CD14-positive monocyte (primary cell): ENCODE measurements at regions not wholly inside any gene's neighbourhood (a gene's known extent, or its start where the extent isn't known, plus 50 kb on each side); places are given as distances from the start of the nearest gene placed in this dataset.

ENCODE experiments used
- DNase-seq, 3 donors: peaks; one replicate each; pipeline ENCODE4 v3.0.0-alpha.2; 2011 to 2022
- H2AFZ ChIP-seq: 2 replicates; pipeline ENCODE4 v1.6.0; 2012; ENCODE audit warnings: mild to moderate bottlenecking, low read depth, low read length, inconsistent platforms; ENCODE audit not compliant: insufficient read depth, poor library complexity, severe bottlenecking
- H3K27ac ChIP-seq, 2 donors: 1 replicate in 1 of 2; 2 replicates in 1 of 2; pipeline ENCODE4 v1.5.1; 2012 to 2013; ENCODE audit warnings: low read length in 2 of 2, control low read depth in 1 of 2, inconsistent platforms in 1 of 2, low read depth in 1 of 2, mild to moderate bottlenecking in 1 of 2
- H3K27me3 ChIP-seq, 2 donors: one replicate each; pipeline versions ENCODE4 v1.6.0 to v1.6.1; 2011 to 2013; ENCODE audit warnings: low read length in 2 of 2; ENCODE audit not compliant: control insufficient read depth in 2 of 2, insufficient read depth in 2 of 2
- H3K36me3 ChIP-seq, 2 donors: replicated peaks in 1 of 2; 1 replicate in 1 of 2; 2 replicates in 1 of 2; pipeline versions ENCODE4 v1.5.1 to v1.6.1; 2012 to 2013; ENCODE audit warnings: low read length in 2 of 2, control low read depth in 1 of 2, inconsistent platforms in 1 of 2, mild to moderate bottlenecking in 1 of 2; ENCODE audit not compliant: insufficient read depth in 2 of 2, control insufficient read depth in 1 of 2
- H3K4me1 ChIP-seq, 2 donors: 1 replicate in 1 of 2; 2 replicates in 1 of 2; pipeline versions ENCODE4 v1.5.1 to v1.6.1; 2012 to 2013; ENCODE audit warnings: low read length in 2 of 2, control low read depth in 1 of 2, inconsistent platforms in 1 of 2, mild to moderate bottlenecking in 1 of 2, moderate library complexity in 1 of 2; ENCODE audit not compliant: insufficient read depth in 2 of 2, control insufficient read depth in 1 of 2
- H3K4me2 ChIP-seq: replicated peaks from 2 replicates; pipeline ENCODE3; 2012; ENCODE audit warnings: low read length, moderate library complexity, mild to moderate bottlenecking; ENCODE audit not compliant: poor library complexity, severe bottlenecking; ENCODE audit errors: extremely low read depth
- H3K4me3 ChIP-seq, 3 experiments: fragments of 200-600 bp in 1 of 3; sonication (generic) in 1 of 3; replicated peaks in 1 of 3; 1 replicate in 2 of 3; 2 replicates in 1 of 3; pipeline ENCODE4 v1.5.1; 2011 to 2013; ENCODE audit warnings: low read length in 3 of 3, mild to moderate bottlenecking in 3 of 3, control low read depth in 2 of 3, low read depth in 2 of 3, inconsistent platforms in 1 of 3, moderate library complexity in 1 of 3
- H3K79me2 ChIP-seq: 2 replicates; pipeline ENCODE4 v1.6.0; 2012; ENCODE audit warnings: mild to moderate bottlenecking, control low read depth, inconsistent platforms, low read length, moderate library complexity; ENCODE audit not compliant: insufficient read depth
- H3K9ac ChIP-seq: 2 replicates; pipeline ENCODE4 v1.6.0; 2017; ENCODE audit warnings: low read length, mild to moderate bottlenecking; ENCODE audit not compliant: insufficient read depth, poor library complexity, severe bottlenecking
- H3K9me3 ChIP-seq, 2 donors: replicated peaks in 1 of 2; 1 replicate in 1 of 2; 2 replicates in 1 of 2; pipeline versions ENCODE4 v1.5.1 to v1.6.1; 2012 to 2013; ENCODE audit warnings: low read length in 2 of 2, control low read depth in 1 of 2; ENCODE audit not compliant: control insufficient read depth in 1 of 2, insufficient read depth in 1 of 2
- H4K20me1 ChIP-seq: 2 replicates; pipeline ENCODE4 v1.6.0; 2012; ENCODE audit warnings: mild to moderate bottlenecking, low read length, control low read depth, moderate library complexity; ENCODE audit not compliant: insufficient read depth
- H3K27ac Mint-ChIP-seq, 7 donors: one replicate each; pipeline ENCODE4 v1.8.0; 2020; ENCODE audit warnings: mild to moderate bottlenecking in 7 of 7, mixed read lengths in 7 of 7, moderate library complexity in 6 of 7, inconsistent platforms in 2 of 7
- H3K27me3 Mint-ChIP-seq, 3 donors: one replicate each; pipeline ENCODE4 v1.8.0; 2021 to 2022; ENCODE audit warnings: low read depth in 3 of 3, mild to moderate bottlenecking in 3 of 3, mixed read lengths in 3 of 3, moderate library complexity in 3 of 3, inconsistent platforms in 1 of 3
- H3K36me3 Mint-ChIP-seq, 2 donors: one replicate each; pipeline ENCODE4 v1.8.0; 2020; ENCODE audit warnings: mixed read lengths in 2 of 2, inconsistent platforms in 1 of 2, mild to moderate bottlenecking in 1 of 2
- H3K4me1 Mint-ChIP-seq: one replicate; pipeline ENCODE4 v1.8.0; 2020; ENCODE audit warnings: mild to moderate bottlenecking, mixed read lengths
- H3K4me3 Mint-ChIP-seq, 2 donors: one replicate each; pipeline ENCODE4 v1.8.0; 2020; ENCODE audit warnings: mild to moderate bottlenecking in 2 of 2, mixed read lengths in 2 of 2, moderate library complexity in 1 of 2
- H3K9me3 Mint-ChIP-seq, 7 donors: one replicate each; pipeline ENCODE4 v1.8.0; 2020 to 2022; ENCODE audit warnings: mixed read lengths in 7 of 7, mild to moderate bottlenecking in 6 of 7, moderate library complexity in 6 of 7, inconsistent platforms in 2 of 7
- CTCF ChIP-seq: fragments of 200-600 bp; IDR thresholded peaks from one replicate; pipeline ENCODE4 v1.8.0; 2022; ENCODE audit warnings: antibody characterized with exemption, mild to moderate bottlenecking
- WGBS: methylation state at CpG from one replicate; pipeline ENCODE4 v1.1.5; 2013; ENCODE audit warnings: missing lambda C conversion rate; ENCODE audit not compliant: insufficient coverage; 5-methylcytosine and 5-hydroxymethylcytosine counted together
- intact Hi-C, 2 donors: fragments of 100-400 bp; cut with micrococcal nuclease; formaldehyde crosslinking; loops; one replicate each; pipeline versions ENCODE4 v1.15.0 to v1.15.1; 2023

- Histone ChIP-seq H3K9ac (no peak overlapping the region), H3K27ac (no peak overlapping the region), H3K4me2 (no peak overlapping the region), H3K36me3 (no peaks in the 10 kb centered on the region), H3K79me2 (no peaks in the 10 kb centered on the region), H3K27me3 (no peaks in the 10 kb centered on the region), H2AFZ (no peak overlapping the region), H3K4me3 (no peak overlapping the region), H3K9me3 (no peaks in the 10 kb centered on the region), H4K20me1 (no peaks in the 10 kb centered on the region), H3K4me1 (no peaks in the 10 kb centered on the region)
- Mint-ChIP-seq H3K27me3 (peaks cover 2 to 5% (median 4%) of the 10 kb centered on the region in 3 donors), H3K27ac (no peak overlapping the region), H3K4me1 (no peaks in the 10 kb centered on the region), H3K4me3 (no peak overlapping the region), H3K9me3 (peaks cover 0 to 2% (median 0%) of the 10 kb centered on the region in 7 donors), H3K36me3 (no peaks in the 10 kb centered on the region)
- WGBS, result 100% methylated on average over 1 of the region's 1 CpG
- no peak for DNase-seq
- TF ChIP-seq CTCF, result no peak
- intact Hi-C loops, result no loop called here
Measured at GRCh38 chr20:7348253-7348652, 580.8 kb downstream of the BMP2 start.

- no peak for TF ChIP-seq CTCF
- Histone ChIP-seq H3K4me1 (no peaks in the 10 kb centered on the region), H3K79me2 (no peaks in the 10 kb centered on the region), H3K9me3 (no peaks in the 10 kb centered on the region), H3K27ac (no peak overlapping the region), H3K9ac (no peak overlapping the region), H3K27me3 (no peaks in the 10 kb centered on the region), H3K4me3 (no peak overlapping the region), H3K36me3 (no peaks in the 10 kb centered on the region), H2AFZ (no peak overlapping the region), H3K4me2 (no peak overlapping the region), H4K20me1 (no peaks in the 10 kb centered on the region)
- Mint-ChIP-seq H3K36me3 (no peaks in the 10 kb centered on the region), H3K9me3 (peaks cover 0 to 2% (median 0%) of the 10 kb centered on the region in 7 donors), H3K4me1 (no peaks in the 10 kb centered on the region), H3K4me3 (no peak overlapping the region), H3K27me3 (peaks cover 2 to 6% (median 5%) of the 10 kb centered on the region in 3 donors), H3K27ac (no peak overlapping the region)
- 29% methylated on average over 2 of the region's 9 CpGs for WGBS
- intact Hi-C loops, result no loop called here
- DNase-seq, result no peak
Measured at GRCh38 chr20:7352165-7352564, 584.7 kb downstream of the BMP2 start.
